HL-60 (cell line): ENCODE measurements at regions not wholly inside any gene's neighbourhood (a gene's known extent, or its start where the extent isn't known, plus 50 kb on each side); places are given as distances from the start of the nearest gene placed in this dataset.

Experiments used
- DNase-seq, 2 experiments: peaks; one replicate each; pipeline ENCODE4 v3.0.0-alpha.2; 2010 to 2020; ENCODE audit warnings: low read depth in 1 of 2, low spot score in 1 of 2
- H3K27ac ChIP-seq: fragments of 250-450 bp; sonication (Bioruptor Pico); replicated peaks from 2 replicates; pipeline ENCODE4 v1.5.1; 2020; ENCODE audit warnings: mild to moderate bottlenecking, moderate library complexity
- H3K27me3 ChIP-seq: fragments of 250-450 bp; sonication (Bioruptor Pico); 2 replicates; pipeline ENCODE4 v1.5.1; 2021; ENCODE audit warnings: mild to moderate bottlenecking, moderate library complexity; ENCODE audit not compliant: insufficient read depth, poor library complexity, severe bottlenecking
- H3K4me3 ChIP-seq: replicated peaks from 2 replicates; pipeline ENCODE4 v1.5.1; 2011; ENCODE audit warnings: mild to moderate bottlenecking, control low read depth, low read length; ENCODE audit not compliant: insufficient read depth
- GABPA ChIP-seq: IDR thresholded peaks from 2 replicates; pipeline ENCODE4 v1.6.1; 2012; ENCODE audit warnings: low read depth
- POLR2AphosphoS5 ChIP-seq: IDR thresholded peaks from 2 replicates; pipeline ENCODE4 v1.6.1; 2012; ENCODE audit warnings: low read depth
- SPI1 ChIP-seq: IDR thresholded peaks from 2 replicates; pipeline ENCODE4 v1.6.1; 2012; ENCODE audit warnings: low read depth, mild to moderate bottlenecking, borderline replicate concordance
- TF ChIP-seq, protein P1 (sequence below): IDR thresholded peaks from 2 replicates; pipeline ENCODE4 v1.6.1; 2012; ENCODE audit warnings: low read depth; ENCODE audit not compliant: insufficient replicate concordance
- TF ChIP-seq, protein P2 (sequence below): IDR thresholded peaks from one replicate; pipeline ENCODE4 v1.5.1; 2011; ENCODE audit warnings: low read length, control low read depth, inconsistent platforms; ENCODE audit not compliant: insufficient read depth

DNA sequence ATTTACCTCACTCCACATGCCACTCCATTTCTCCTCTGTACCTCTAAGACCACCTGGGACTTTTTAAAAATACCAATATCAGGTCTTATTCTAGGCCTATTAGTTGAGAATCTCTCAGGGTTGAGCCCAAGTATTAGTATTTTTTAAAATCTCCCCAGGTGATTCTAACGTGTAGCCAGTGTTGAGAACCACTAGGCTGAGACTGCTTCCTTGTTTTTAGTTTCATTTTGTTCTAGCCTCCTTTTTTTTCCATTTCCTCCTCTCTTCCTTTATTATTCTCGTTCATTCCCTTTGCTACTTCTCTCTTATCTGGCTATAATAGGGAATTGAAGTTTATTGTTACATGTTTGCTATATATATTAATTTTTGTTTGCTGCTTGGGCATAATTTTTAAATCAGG, 217.8 kb upstream of the CD96 start:
- Histone ChIP-seq H3K4me3 (no peak overlapping the region), H3K27ac (no peak overlapping the region), H3K27me3 (peaks cover 3% of the 10 kb centered on the region)
- DNase-seq = no peak
- TF ChIP-seq, protein P1, sequence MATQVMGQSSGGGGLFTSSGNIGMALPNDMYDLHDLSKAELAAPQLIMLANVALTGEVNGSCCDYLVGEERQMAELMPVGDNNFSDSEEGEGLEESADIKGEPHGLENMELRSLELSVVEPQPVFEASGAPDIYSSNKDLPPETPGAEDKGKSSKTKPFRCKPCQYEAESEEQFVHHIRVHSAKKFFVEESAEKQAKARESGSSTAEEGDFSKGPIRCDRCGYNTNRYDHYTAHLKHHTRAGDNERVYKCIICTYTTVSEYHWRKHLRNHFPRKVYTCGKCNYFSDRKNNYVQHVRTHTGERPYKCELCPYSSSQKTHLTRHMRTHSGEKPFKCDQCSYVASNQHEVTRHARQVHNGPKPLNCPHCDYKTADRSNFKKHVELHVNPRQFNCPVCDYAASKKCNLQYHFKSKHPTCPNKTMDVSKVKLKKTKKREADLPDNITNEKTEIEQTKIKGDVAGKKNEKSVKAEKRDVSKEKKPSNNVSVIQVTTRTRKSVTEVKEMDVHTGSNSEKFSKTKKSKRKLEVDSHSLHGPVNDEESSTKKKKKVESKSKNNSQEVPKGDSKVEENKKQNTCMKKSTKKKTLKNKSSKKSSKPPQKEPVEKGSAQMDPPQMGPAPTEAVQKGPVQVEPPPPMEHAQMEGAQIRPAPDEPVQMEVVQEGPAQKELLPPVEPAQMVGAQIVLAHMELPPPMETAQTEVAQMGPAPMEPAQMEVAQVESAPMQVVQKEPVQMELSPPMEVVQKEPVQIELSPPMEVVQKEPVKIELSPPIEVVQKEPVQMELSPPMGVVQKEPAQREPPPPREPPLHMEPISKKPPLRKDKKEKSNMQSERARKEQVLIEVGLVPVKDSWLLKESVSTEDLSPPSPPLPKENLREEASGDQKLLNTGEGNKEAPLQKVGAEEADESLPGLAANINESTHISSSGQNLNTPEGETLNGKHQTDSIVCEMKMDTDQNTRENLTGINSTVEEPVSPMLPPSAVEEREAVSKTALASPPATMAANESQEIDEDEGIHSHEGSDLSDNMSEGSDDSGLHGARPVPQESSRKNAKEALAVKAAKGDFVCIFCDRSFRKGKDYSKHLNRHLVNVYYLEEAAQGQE = no peak
- TF ChIP-seq, protein P2, sequence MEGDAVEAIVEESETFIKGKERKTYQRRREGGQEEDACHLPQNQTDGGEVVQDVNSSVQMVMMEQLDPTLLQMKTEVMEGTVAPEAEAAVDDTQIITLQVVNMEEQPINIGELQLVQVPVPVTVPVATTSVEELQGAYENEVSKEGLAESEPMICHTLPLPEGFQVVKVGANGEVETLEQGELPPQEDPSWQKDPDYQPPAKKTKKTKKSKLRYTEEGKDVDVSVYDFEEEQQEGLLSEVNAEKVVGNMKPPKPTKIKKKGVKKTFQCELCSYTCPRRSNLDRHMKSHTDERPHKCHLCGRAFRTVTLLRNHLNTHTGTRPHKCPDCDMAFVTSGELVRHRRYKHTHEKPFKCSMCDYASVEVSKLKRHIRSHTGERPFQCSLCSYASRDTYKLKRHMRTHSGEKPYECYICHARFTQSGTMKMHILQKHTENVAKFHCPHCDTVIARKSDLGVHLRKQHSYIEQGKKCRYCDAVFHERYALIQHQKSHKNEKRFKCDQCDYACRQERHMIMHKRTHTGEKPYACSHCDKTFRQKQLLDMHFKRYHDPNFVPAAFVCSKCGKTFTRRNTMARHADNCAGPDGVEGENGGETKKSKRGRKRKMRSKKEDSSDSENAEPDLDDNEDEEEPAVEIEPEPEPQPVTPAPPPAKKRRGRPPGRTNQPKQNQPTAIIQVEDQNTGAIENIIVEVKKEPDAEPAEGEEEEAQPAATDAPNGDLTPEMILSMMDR = no peak
- TF ChIP-seq POLR2AphosphoS5 (no peak), SPI1 (no peak), GABPA (no peak)

DNA sequence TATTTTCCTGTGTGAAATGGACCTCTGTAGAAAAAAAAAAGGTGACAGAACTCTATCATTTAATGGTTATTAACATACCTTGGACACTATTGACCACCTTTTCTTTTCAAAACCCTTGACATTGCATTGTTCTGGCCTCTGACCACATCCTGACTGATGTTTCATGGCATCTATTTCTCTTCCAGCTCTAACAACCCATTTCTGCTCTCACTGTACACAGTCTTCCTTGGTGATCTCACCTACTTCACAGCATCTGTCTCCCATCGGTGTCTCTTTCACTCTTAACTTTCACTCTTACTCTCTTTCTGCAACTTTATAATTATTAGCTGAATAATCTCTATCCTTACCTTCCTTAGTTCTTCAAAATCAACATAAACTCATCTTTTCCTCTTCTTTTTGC, 217.4 kb upstream of the CD96 start:
- Histone ChIP-seq H3K27me3 (peaks cover 3% of the 10 kb centered on the region), H3K27ac (no peak overlapping the region), H3K4me3 (no peak overlapping the region)
- no peak for DNase-seq
- TF ChIP-seq, protein P1 = no peak
- TF ChIP-seq, protein P2 = no peak
- TF ChIP-seq GABPA (no peak), SPI1 (no peak), POLR2AphosphoS5 (no peak)

DNA sequence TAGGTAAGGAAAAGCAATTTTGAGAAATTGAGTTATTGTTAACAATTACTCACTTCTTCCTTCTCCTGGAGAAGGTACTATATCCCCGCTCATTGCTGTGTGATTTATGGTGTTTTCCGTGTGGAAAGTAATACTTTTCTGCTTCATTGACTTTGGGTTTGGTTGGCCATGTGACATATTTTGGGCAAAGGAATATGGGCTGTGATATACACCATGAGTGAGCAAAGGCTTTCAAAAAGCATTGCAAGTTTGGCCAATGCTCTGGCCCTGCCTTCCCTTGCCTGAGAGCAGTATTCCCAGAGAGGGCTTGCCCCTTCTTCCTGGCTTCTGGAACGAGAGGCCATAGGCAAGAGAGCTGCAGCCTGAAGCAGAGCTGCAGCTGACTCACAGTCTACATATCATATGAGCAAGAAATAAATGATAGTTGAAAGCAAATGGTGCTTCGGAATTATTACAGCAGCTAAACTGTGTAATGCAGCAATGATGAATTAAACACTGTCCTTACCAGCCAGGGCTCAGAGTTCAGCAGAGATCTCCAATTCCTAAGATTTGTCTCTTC, 216.8 kb upstream of the CD96 start:
- no peak for DNase-seq
- TF ChIP-seq, protein P2 = no peak
- TF ChIP-seq, protein P1 = no peak
- TF ChIP-seq SPI1 = no peak
- TF ChIP-seq POLR2AphosphoS5 = no peak
- TF ChIP-seq GABPA = no peak
- Histone ChIP-seq H3K27me3 (peaks cover 3% of the 10 kb centered on the region), H3K4me3 (no peak overlapping the region), H3K27ac (no peak overlapping the region)
